HG03442 (cell line): ENCODE measurements at regions not wholly inside any gene's neighbourhood (a gene's known extent, or its start where the extent isn't known, plus 50 kb on each side); places are given as distances from the start of the nearest gene placed in this dataset.

Experiments used
- ATAC-seq: cut with Tn5 transposase; IDR thresholded peaks from one replicate; pipeline ENCODE4 v1.9.1; 2021; ENCODE audit warnings: mild to moderate bottlenecking, moderate library complexity; ENCODE audit not compliant: unreplicated experiment

- ATAC-seq: no peak
Observed at GRCh38 chrX:134718105-134718965, 60.1 kb upstream of the PLAC1 start.

- ATAC-seq: no peak
Observed at GRCh38 chrX:134717698-134718097, 59.4 kb upstream of the PLAC1 start.

- no peak for ATAC-seq
Observed at GRCh38 chrX:134716620-134717012, 58.3 kb upstream of the PLAC1 start.

GRCh38 chrX:134715930-134716619 is 57.8 kb upstream of the PLAC1 start:
- ATAC-seq: no peak

GRCh38 chrX:134714633-134715110 is 56.4 kb upstream of the PLAC1 start:
- no peak for ATAC-seq

- ATAC-seq: no peak
Observed at GRCh38 chrX:134713618-134714107, 55.4 kb upstream of the PLAC1 start.

GRCh38 chrX:134712272-134712671 is 54.0 kb upstream of the PLAC1 start:
- ATAC-seq: no peak

- no peak for ATAC-seq
Observed at GRCh38 chrX:134711135-134711921, 53.1 kb upstream of the PLAC1 start.
